ENCODE measurements at regions not wholly inside any gene's neighbourhood (a gene's known extent, or its start where the extent isn't known, plus 50 kb on each side); places are given as distances from the start of the nearest gene placed in this dataset.

DNA sequence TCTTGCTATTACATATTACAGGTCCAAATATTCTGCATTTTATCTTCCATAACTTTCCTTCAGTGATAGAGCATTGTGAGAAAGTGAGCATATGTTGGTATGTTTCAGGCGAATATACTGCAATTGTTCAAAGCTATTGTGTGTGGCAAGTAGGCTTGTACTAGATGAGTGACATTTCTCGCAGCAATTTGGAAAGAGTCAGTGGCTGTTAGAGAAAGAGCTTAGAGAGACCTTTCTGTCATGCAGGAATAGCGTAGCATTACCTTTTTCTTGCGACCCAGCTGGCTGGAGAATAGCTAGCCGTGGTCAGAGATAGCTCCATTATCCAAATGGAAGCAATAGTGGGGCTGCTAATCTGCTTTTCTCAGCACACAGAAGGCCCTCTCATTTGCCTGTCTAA, 678.5 kb upstream of the FOXG1 start:
- Histone ChIP-seq H3K4me3 (no peak overlapping the region), H3K36me3 (no peaks in the 10 kb centered on the region), H3K4me1 (no peaks in the 10 kb centered on the region), H3K9me3 (no peaks in the 10 kb centered on the region), H3K27ac (no peak overlapping the region), H3K27me3 (no peaks in the 10 kb centered on the region)
- no peak for DNase-seq (ENCODE audit: low spot score)
- TF ChIP-seq, protein P1, sequence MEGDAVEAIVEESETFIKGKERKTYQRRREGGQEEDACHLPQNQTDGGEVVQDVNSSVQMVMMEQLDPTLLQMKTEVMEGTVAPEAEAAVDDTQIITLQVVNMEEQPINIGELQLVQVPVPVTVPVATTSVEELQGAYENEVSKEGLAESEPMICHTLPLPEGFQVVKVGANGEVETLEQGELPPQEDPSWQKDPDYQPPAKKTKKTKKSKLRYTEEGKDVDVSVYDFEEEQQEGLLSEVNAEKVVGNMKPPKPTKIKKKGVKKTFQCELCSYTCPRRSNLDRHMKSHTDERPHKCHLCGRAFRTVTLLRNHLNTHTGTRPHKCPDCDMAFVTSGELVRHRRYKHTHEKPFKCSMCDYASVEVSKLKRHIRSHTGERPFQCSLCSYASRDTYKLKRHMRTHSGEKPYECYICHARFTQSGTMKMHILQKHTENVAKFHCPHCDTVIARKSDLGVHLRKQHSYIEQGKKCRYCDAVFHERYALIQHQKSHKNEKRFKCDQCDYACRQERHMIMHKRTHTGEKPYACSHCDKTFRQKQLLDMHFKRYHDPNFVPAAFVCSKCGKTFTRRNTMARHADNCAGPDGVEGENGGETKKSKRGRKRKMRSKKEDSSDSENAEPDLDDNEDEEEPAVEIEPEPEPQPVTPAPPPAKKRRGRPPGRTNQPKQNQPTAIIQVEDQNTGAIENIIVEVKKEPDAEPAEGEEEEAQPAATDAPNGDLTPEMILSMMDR (IDR thresholded peaks at IDR 0.05), result no peak

DNA sequence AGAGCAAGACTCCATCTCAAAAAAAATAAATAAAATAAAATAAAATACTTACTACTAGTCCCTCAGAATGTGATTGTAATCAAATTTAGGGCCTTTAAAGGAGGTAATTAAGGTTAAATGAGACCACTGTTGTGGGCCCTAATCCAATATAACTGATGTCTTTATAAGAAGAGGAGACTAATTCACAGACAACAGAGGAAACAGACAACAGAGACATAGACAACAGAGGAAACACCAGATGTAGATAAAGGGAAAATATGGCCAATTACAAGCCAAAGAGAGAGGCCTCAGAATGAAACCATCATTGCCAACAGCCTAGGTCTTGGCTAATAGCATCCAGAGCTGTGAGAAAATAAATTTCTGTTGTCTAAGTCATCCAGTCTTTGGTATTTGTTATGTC, 669.0 kb upstream of the FOXG1 start:
- Histone ChIP-seq H3K9me3 (peaks cover 0 to 12% of the 10 kb centered on the region in 2 donors), H3K27ac (no peak overlapping the region), H3K4me1 (no peaks in the 10 kb centered on the region), H3K27me3 (no peaks in the 10 kb centered on the region), H3K36me3 (no peaks in the 10 kb centered on the region), H3K4me3 (no peak overlapping the region)
- TF ChIP-seq, protein P1 (IDR thresholded peaks at IDR 0.05), result no peak
- DNase-seq (ENCODE audit: low spot score), result no peak

DNA sequence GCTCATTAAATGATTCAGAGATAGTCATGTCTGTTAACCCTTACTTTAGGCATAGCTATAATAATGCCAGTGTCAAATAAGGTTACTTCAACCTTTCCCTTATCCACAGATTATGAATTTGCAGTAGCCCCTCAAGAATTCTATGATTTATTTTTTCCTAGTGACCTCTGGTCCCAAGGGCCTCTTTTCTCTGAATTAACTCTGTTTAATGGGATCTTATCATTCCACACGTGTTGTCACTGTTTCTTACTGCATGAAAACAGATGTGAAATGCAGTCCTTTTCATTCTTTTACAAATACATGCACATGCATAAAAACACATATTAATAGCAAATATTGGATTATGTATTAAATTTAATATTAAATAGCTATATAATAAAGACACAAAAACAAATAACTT, 667.7 kb upstream of the FOXG1 start:
- Histone ChIP-seq H3K27ac (no peak overlapping the region), H3K9me3 (peaks cover 0 to 12% of the 10 kb centered on the region in 2 donors), H3K4me1 (no peaks in the 10 kb centered on the region), H3K36me3 (no peaks in the 10 kb centered on the region), H3K4me3 (no peak overlapping the region), H3K27me3 (no peaks in the 10 kb centered on the region)
- TF ChIP-seq, protein P1 (IDR thresholded peaks at IDR 0.05), result no peak
- DNase-seq (ENCODE audit: low spot score), result no peak

DNA sequence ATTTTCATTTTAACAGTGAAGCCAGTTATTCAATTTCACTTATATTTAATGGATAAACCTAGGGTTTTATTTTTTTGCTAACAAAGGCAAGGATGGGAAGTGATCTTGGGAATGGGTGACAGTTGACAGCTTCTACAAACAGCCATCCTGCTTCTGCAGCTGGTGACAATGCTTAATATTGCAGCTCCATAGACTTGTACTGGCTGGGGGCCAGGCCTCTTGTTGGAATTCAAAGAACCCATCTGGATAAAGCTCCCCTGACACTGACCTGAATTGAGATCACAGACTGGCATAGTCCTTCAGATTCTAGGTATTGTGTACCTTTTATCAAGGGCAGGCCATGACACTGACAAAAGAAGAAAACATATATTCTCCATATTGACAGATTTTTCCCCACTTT, 664.6 kb upstream of the FOXG1 start:
- H3K9me3 ChIP-seq, result no peaks in the 10 kb centered on the region
- TF ChIP-seq, protein P1 (IDR thresholded peaks at IDR 0.05), result no peak
- H3K4me3 ChIP-seq, result no peak overlapping the region
- no peaks in the 10 kb centered on the region for H3K4me1 ChIP-seq
- no peaks in the 10 kb centered on the region for H3K27me3 ChIP-seq
- no peaks in the 10 kb centered on the region for H3K36me3 ChIP-seq
- DNase-seq (ENCODE audit: low spot score), result no peak
- no peak overlapping the region for H3K27ac ChIP-seq

DNA sequence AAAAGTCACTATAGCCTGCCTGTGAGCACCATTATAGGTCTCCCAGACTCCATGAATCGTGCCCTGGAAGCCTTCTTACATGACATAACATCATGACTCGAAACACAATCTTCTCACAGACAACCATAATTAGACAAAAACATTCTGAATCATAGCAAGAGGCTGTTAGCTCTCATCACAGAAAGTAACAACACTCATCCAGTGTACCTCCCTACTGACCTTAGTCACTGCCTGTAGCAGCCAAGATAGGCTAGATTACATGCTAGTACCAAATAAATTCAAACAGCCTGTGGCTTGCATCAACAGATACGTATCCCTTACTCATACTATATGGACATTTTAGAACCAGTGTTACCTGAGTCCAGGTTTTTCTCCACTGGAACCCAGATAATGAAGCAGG, 663.8 kb upstream of the FOXG1 start:
- Histone ChIP-seq H3K4me3 (no peak overlapping the region), H3K4me1 (no peaks in the 10 kb centered on the region), H3K27me3 (no peaks in the 10 kb centered on the region), H3K9me3 (no peaks in the 10 kb centered on the region), H3K27ac (no peak overlapping the region), H3K36me3 (no peaks in the 10 kb centered on the region)
- no peak for DNase-seq (ENCODE audit: low spot score)
- TF ChIP-seq, protein P1 (IDR thresholded peaks at IDR 0.05), result no peak

DNA sequence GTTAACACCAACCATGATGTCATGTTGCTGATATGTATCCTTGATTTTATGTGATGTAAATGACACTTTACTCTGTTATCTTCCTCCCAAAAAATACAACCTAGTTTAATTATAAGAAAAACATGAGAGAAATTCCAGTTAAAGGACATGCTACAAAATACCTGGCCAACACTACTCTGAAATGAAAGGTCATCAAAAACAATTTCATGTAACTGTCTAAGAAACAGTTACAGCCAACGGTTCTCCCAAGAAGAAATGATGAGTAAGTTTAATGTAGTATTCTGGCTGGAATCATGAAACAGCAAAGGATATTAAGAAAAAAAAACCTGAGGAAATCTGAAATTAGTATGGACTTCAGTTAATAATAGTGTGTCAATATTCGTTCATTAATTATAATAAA, 653.3 kb upstream of the FOXG1 start:
- DNase-seq (ENCODE audit: low spot score), result no peak
- Histone ChIP-seq H3K36me3 (no peaks in the 10 kb centered on the region), H3K27me3 (no peaks in the 10 kb centered on the region), H3K27ac (no peak overlapping the region), H3K9me3 (peaks cover 0 to 6% of the 10 kb centered on the region in 2 donors), H3K4me3 (no peak overlapping the region), H3K4me1 (no peaks in the 10 kb centered on the region)
- TF ChIP-seq, protein P1 (IDR thresholded peaks at IDR 0.05), result no peak

Data from right atrium auricular region (tissue), 2 donors.